GM21367 (cell line): ENCODE measurements at regions not wholly inside any gene's neighbourhood (a gene's known extent, or its start where the extent isn't known, plus 50 kb on each side); places are given as distances from the start of the nearest gene placed in this dataset.

Experiments
- ATAC-seq: cut with Tn5 transposase; IDR thresholded peaks from one replicate; pipeline ENCODE4 v1.9.1; 2021; ENCODE audit not compliant: unreplicated experiment

DNA sequence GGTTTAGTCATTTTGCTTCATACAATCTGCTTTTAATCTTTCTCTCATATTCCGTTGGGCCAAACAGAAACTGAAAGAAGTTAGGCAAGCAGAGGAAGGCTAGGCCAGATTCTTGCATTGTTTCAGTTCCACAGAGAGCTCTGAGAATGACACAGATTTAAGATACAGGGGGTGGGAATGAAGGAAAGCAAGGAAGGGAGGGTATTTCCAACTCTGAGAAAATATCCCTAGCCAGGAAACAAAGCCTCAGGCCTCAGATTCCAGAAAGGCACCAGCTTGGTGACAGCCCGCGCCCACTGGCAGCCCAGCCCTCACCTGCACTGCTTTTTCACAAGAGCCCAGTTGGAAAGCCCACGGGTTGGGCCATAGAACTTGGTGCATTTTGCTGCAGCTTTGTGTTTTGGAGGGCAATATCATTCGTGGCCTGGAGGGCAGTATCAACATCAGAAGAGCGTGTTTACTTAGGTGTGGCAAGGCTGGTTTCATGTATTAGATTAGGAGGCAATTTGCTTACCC, 63.5 kb downstream of the ENC1 start:
- peak; percentile 66 for ATAC-seq

DNA sequence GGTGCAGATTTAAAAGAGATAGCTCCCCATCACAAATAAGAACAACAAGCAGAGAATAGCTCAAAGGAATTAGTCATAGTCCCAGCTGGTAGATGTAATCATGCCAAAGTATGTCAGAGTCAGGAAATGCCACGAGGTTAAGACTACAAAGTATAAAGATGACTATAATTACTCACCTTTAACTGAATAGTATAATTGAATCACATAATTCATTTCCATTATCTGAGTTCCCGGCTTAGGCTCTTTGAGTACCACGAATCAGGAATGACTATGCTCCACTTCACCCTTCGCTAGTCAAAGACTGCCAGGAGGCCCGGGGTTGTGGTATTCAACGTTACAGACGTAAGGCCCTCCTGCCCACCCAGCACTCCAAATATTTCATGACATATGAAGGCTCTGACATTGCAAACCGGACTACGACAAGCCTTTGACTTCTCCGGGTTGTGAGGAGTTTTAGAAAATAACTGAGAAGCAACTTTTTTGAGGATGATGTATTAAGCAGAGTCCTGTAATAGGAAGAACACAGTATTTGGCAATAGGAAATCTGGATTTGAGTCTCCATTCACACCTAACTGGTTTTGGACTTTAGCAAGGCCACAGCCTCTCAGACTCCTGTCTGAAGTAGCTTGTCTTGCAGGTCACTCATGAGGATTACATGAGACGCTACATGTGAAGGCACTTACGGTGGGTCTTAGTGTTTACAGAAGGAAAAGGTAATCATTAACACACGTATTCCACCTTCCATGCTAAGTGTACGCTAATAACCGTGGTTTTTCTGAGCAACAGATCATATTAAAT, 64.6 kb downstream of the ENC1 start:
- no peak for ATAC-seq

DNA sequence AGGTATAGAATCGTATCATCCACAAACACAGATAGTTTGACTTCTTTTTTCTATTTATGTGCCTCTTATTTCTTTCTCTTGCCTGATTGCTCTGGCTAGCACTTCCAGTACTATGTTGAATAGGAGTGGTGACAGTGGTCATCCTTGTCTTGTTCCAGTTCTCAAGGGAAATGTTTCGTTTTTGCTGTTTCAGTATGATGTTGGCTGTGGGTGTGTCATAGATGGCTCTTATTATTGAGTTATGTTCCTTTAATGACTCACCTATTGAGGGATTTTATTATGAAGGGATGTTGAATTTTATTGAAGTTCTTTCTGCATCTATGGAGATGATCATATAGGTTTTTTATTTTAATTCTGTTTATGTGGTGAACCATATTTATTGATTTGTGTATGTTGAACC, 70.3 kb downstream of the ENC1 start:
- no peak for ATAC-seq

DNA sequence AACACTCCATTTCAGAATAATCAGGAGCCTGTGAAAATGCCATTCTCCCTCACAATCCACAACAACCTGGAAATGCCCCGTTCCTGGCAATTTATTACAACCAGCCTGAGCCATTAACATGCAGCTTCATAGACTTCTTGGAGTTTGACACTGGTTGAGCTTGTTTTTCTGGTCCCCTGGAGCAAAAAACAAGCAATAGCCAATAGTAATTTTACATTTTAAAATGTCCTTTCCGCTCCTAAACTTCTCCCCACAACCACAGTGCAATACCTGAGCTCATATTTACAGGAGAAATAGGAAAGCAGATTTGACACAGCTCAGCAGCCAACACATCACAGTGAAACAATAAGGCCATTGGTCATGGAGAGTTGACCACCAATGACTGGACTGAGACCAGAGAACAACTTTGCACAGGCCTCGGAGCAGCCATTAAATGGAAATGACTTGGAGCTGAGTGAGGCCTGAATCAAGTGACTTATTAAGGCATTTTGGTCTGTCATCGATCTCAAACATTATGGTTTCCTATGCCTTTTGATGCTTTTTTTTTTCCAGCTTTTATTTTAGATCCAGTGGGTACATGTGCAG, 73.0 kb downstream of the ENC1 start:
- ATAC-seq: no peak

DNA sequence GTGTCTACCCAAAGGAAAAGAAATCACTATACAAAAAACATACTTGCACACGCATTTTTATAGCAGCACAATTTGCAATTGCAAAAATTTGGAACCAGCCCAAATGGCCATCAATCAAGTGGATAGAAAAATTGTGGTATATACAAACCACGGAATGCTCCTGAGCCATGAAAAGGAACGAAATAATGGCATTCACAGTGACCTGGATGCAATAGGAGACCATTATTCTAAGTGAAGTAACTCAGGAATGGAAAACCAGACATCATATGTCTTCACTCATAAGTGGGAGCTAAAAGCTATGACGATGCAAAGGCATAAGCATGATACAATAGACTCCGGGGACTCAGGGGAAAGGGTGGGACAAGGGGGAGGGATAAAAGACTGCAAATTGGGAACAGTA, 78.4 kb downstream of the ENC1 start:
- no peak for ATAC-seq

DNA sequence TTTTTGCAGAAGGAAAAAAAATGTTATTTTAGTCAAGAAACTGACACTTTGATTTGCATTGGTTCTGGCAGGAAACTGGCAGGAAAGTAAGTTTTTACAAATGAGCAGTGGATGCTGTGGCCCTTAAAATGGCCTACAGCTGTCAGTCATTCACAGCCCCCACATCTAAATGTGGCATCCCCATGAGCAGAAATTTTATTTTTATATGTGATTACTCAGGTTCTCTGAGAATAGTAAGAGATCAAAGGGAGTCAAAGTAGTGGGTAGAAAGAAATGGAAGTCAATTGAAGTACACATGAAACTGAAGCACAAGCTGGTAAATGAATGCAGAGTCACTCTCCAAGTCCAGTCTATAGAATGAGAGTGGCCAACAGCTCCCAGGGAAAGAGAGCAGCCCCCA, 80.3 kb downstream of the ENC1 start:
- no peak for ATAC-seq

DNA sequence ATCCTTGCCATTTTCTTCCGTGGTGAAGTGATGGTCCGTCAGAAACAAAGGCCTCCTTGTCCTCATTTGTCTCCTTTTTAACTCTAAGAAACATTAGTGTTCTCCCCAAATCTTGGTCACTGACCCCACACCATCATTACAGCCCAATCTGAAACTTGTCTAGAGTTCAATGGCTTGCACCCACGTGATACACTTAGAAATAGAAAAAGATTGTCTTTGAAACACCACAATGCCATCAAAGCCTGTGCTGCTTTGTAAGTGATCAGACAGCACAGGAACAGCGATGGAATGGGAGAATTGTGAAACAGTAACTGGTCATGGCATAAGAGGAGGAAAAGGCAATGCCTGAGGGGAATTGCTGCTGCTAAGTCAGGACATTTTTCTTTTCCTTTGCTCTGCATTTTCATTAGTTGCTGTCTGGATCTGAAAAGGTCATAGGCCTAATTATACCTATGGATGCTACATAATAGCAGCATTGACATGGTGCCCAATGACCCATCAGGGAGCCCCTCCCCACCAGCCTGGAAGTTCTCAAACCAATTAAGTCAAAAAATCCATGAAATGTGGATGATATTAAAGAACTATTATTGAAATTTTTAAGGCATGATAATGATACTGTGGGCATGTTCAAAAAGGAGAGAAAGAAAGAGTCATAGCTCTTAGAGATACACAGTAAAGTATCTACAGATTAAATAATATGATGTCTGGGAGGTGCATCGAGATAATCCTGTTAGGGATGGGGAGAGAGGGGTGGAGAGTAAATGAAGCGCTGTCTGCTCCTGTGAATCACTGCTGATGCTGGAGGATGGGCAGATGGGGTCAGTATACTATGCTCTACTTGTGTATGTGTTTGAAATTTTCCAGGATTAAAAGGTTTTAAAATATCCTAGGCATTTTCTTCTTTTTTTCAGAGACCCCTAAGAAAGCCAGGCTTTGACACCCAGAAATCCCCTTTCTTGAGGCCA, 83.6 kb downstream of the ENC1 start:
- no peak for ATAC-seq

DNA sequence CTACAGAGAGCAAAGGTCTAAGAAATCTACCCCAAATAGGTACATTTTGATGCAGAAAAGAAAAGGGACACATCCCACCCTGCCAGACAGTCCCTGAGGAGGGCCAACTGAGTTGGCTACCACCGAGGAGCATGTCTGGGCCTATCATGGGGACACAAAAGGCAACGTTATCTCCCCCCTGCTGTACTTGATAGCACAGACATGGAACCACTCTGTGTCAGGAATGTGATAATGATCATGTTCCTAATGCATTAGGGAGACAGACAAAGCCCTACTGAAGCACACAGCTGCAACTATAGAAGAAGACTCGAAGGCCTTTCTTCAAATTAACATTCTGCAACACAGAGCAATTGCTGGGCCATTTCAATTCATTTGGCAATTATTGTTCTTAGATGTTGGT, 84.5 kb downstream of the ENC1 start:
- ATAC-seq: no peak

DNA sequence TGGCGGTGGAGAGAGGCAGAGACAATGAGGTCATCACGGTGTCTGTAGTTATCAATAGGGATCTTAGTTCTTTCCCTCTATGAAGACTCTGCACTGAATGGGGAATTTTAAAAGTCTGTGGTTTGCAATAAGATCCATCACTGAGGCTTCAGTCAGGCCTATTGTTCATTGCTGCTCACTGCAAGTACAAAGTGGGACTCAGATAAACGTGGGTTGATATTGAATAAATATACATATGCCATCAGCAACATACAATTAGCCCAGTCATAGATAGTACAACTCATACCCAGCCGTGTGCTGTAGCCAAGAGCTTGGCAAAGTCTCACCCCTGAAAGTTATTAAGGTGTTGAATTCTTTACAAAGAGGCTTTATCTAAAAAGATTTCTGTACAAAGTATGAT, 88.4 kb downstream of the ENC1 start:
- no peak for ATAC-seq

DNA sequence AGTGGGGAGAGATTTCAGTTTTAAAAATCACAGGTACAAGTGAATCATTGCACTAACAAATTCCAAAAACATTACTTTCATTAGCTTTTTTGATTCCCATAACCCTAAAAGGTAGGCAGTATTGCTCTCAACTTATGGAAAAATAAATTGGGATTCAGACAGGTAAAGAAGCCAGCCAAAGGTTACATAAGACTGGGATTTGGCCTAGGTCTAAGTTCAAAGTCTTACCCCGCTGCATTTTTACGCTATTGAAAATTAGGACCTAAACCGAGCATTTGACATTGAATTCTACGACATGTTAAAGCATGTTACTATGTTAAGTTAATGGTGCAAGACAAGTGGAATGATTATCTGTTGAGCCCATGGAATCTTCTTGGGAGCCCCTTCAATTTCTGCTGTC, 89.6 kb downstream of the ENC1 start:
- ATAC-seq: no peak

DNA sequence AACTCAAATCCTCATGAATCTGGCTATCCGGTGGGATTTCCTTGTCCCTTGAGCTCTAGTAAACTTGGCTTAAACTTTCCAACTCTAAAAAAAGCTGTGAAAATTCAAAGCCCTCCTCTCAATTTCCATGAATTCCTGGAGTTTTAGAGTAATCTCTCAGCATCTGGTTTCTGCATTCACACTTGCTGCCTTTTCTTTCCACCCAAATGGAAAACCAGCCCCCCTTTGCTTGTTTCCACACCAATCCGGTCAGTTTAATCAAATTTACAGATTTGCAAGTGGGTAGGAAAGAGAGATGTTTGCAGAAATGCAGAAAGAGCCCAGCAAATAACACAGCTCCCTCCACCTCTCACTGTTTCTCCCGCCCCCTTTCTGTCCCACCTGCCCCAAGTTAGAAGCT, 91.1 kb downstream of the ENC1 start:
- no peak for ATAC-seq

DNA sequence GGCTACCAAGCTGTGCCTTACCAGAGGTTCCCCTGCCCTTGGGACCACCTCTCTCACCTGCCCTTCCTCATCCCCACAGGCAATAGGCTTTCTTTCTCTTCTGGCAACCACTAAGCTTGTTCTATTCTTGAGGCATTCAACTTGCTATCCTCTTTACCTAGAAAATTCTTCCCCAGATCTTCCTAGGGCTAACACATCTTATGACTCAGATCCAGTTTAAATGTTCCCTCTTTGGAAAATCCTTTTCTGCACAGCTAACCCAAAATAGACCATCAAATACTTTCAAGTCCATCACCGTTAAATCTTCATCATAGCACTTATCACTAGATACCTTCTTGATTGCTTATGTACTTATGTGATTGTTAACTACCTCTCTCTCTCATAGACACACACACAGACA, 93.7 kb downstream of the ENC1 start:
- ATAC-seq: no peak

DNA sequence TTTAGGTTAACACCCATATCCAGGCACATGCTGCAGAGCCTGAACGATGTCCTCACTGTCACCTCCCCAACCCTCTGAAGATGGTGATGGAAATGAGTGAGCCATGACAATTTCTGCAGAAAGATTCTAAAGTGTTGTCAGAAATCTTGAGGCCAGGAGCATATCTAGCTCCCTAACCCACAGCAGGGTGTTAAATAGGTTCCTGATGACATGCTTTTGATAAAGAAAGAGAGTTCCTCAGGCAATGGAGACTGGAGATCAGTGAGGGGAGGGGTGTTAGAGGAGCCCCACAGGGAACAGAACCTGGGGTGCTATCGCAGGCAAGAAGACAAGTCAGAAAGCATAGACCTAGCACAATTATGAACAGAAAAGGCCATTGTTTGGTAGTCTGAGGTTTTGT, 95.7 kb downstream of the ENC1 start:
- no peak for ATAC-seq

DNA sequence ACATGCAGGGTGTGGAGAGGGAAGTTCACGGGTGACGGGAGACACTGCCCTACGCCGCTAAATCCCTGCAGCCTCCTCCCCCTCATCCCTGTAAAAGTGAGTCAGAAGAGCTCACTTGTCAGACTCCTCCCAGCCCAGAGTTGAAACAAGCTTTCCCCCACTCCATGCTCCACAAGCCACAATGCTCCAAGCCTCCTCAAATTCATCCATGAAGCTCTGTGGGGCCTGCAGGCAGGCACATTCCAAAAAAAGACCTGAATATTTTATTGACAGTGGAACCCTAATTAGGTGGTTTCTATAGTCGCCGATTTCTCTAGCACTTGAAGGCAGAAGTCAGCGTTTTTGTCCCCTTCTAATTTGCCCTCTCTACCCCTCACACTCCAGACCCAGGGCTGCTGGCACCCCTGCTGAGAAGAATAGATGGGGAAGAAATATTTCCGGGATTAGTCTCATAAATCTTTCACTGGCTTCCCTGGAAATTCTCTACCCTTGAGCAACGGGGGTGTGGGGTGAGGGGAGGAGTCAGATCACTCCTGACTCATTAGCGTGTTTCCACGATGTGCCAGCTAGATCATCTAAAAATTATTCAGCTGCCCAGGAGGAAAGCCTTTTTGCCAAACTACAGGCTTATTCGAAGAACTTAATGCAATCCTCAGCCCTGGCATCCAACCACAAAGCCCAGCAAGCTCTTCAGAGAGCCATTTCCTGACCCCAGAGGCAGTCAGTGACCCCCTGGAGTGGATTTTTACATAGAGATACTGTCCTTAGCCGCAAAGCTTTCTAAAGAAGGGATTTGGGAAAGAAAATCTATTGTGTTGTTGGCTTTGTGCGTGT, 97.1 kb downstream of the ENC1 start:
- no peak for ATAC-seq

DNA sequence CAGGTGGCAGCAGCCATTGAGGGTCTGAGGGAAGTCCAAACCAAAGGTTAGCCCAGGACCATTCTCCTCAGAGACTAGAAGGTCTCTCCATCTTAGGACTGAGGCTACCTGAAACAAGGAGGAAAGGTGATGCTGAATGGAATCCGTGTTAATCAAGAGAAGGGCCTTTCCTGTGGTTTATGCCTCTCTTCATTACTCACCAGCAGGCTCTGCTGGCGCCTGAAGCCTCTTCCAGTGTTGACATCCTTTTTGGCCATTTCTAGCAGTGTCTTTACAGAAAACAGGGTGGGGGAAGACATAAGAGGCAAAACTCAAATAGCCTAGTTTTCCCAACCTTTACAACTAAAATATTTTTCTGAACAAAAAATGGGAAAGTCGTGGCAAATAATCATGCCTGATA, 98.0 kb downstream of the ENC1 start:
- ATAC-seq: no peak

DNA sequence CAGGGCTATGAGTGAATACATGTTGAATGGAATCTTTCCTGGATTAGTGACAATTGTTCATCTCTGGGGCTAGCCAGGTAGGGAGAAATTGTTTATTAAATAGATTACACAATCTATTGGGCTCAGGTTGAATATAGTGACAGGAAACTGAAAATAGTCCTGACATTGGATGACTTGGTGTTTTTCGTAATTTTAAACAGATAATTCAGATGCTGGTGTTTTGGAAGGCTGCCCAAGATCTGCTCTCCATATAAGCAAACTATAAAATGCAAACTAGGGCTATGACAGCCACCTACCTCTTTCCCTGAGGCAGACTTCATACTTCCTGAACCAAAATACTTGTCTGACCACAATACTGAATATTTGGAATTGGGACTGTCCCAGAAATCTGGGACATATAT, 99.1 kb downstream of the ENC1 start:
- no peak for ATAC-seq

DNA sequence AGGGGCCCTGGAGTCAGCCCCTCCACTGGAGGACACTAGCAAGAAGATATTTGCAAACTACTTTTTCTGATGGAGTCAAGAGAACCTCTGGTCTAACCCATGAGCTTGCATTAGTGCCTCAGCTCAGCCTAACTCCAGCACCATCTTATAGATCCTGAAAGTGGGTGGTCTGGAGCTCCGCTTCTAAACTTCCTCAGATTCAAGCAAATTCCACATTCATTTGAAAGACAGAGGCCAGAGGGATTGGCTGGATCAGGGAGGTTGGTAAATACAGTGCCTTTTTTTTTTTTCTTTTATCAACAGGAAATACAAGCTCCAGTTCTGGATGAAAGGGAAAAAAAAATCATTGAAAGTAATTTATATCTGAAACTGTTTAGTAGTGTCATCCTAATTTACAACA, 99.9 kb downstream of the ENC1 start:
- no peak for ATAC-seq

DNA sequence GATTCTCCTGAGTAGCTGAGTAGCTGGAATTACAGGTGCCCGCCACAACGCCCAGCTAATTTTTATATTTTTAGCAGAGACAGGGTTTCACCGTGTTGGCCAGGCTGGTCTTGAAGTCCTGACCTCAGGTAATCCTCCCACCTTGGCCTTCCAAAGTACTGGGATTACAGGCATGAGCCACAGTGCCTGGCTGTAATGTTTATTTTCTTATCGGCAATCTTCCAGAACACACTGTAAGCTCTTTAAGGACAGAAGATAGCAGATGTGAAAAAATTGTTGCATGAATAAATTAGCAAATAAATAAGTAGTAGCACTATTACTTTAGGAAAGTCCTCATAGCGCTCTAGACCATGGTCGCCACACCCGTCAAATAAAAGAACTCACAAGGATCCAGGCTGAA, 100.5 kb downstream of the ENC1 start:
- no peak for ATAC-seq

DNA sequence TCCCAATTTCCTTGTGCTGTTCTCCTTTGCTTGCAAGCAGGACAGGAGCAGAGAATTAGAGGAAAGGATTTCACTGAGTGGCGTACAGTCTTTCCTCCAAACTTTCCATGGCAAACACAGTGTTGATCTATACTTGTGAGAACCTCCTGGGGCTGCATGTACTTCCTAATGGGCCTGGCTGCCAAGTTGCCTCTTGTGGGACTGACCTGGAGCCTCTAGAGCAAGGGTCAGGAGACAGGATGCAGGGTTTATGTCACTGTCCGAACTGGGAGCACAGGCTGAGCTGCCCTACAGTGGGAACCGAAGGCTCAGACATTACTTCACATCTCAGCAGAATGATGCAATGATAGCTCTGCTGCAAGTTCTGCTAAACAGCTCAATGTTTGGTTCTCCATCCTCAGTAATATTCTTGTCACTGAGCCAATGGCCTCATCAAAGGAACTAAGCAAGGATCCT, 102.3 kb downstream of the ENC1 start:
- ATAC-seq: no peak

DNA sequence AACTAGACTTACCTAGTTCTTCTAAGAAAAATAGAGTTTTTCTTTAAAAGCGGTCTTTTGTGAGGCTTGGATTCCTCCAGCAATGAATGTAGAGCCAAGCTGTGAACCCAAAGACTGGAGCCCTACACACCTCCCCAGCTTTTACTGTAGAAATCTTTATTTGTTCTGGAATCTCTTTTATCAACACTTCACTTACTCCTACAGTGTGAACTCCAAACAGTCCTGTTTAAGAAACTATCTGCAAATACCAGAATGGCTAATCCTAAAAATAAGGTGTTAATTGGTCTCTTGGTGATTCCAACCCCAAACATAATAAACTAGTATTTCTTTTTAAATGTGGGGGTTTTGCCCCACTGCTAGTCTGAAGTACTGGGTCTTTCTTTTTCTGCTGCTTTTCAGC, 103.9 kb downstream of the ENC1 start:
- ATAC-seq: no peak

DNA sequence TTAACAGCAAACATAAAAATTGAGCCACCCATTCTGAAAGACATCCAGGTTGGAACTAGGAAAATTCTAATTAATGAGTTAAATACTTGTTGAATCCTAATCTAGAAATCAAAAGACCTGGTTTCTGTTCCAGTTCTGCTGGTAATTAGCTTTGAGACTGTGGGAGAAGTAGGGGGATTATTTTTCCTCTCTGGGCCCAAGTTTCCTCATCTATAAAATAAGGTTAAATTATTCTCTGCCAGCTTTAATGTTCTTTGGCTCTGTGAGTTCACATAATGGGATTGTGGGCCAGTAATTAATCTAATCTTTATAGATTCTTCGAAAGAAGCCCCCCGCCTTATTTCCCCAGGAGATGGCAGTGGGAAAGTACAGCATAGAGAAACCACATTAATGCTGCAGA, 104.6 kb downstream of the ENC1 start:
- ATAC-seq: no peak
